LNCAP (cell line): ENCODE measurements at regions not wholly inside any gene's neighbourhood (a gene's known extent, or its start where the extent isn't known, plus 50 kb on each side); places are given as distances from the start of the nearest gene placed in this dataset.

Source experiments
- CTCF ChIP-seq: fragments of 450-650 bp; IDR thresholded peaks from 2 replicates; pipeline ENCODE4 v1.5.1; 2017; ENCODE audit warnings: mild to moderate bottlenecking

- TF ChIP-seq CTCF, result no peak
These were observed 543.5 kb upstream of the ADARB2 start for GRCh38 chr10:2280713-2281300.

- TF ChIP-seq CTCF, result no peak
These were observed 542.4 kb upstream of the ADARB2 start for GRCh38 chr10:2279711-2280110.

- no peak for TF ChIP-seq CTCF
These were observed 541.0 kb upstream of the ADARB2 start for GRCh38 chr10:2278363-2278762.

- no peak for TF ChIP-seq CTCF
These were observed 526.2 kb upstream of the ADARB2 start for GRCh38 chr10:2263561-2263960.

- TF ChIP-seq CTCF, result no peak
These were observed 525.6 kb upstream of the ADARB2 start for GRCh38 chr10:2262878-2263277.

GRCh38 chr10:2262333-2262732, 525.0 kb upstream of the ADARB2 start:
- TF ChIP-seq CTCF, result no peak

GRCh38 chr10:2256241-2256640, 518.9 kb upstream of the ADARB2 start:
- TF ChIP-seq CTCF, result no peak

- TF ChIP-seq CTCF, result no peak
These were observed 514.8 kb upstream of the ADARB2 start for GRCh38 chr10:2252096-2252495.
